H1 (cell line): ENCODE measurements at regions not wholly inside any gene's neighbourhood (a gene's known extent, or its start where the extent isn't known, plus 50 kb on each side); places are given as distances from the start of the nearest gene placed in this dataset.

Experiments
- CTCF ChIA-PET: fragments of 300-600 bp; sonication (Branson Sonifier 250); formaldehyde crosslinking; loops from one replicate; lab custom pipeline; 2021; ENCODE audit not compliant: partially characterized antibody; lab: Charles Lee
- POLR2A ChIA-PET: fragments of 300-600 bp; sonication (Branson Sonifier 250); formaldehyde crosslinking; loops from one replicate; lab custom pipeline; 2021; ENCODE audit warnings: inconsistent platforms; ENCODE audit not compliant: partially characterized antibody; lab: Charles Lee
- DNase-seq, 2 experiments: peaks; one replicate each; pipeline versions ENCODE4 v3.0.0 to v3.0.0-alpha.2; 2010 to 2022; ENCODE audit warnings: low spot score in 2 of 2, low read depth in 1 of 2, mixed read lengths in 1 of 2
- FAIRE-seq: peaks from 2 replicates; lab custom pipeline; 2011; peaks lifted over from hg19 to GRCh38; lab: Jason Lieb, UNC
- H2AFZ ChIP-seq: 2 replicates; pipeline ENCODE4 v1.8.1; 2012; ENCODE audit warnings: low read length, inconsistent platforms
- H2AK5ac ChIP-seq: 2 replicates; pipeline ENCODE4 v1.6.1; 2013; ENCODE audit warnings: low read depth, low read length
- H2BK120ac ChIP-seq: replicated peaks from 2 replicates; pipeline ENCODE3; 2013; ENCODE audit warnings: low read depth, low read length, inconsistent platforms
- H2BK12ac ChIP-seq: 2 replicates; pipeline ENCODE4 v1.6.1; 2013; ENCODE audit warnings: low read depth, low read length
- H2BK15ac ChIP-seq: 2 replicates; pipeline ENCODE4 v1.6.1; 2013; ENCODE audit warnings: low read length
- H2BK20ac ChIP-seq: 2 replicates; pipeline ENCODE4 v1.6.1; 2013; ENCODE audit warnings: low read length
- H2BK5ac ChIP-seq: 2 replicates; pipeline ENCODE4 v1.6.1; 2013; ENCODE audit warnings: low read depth, low read length
- H3K14ac ChIP-seq: 2 replicates; pipeline ENCODE4 v1.6.1; 2013; ENCODE audit warnings: inconsistent platforms; ENCODE audit not compliant: insufficient read length
- H3K18ac ChIP-seq: 2 replicates; pipeline ENCODE4 v1.6.1; 2013; ENCODE audit warnings: low read length; ENCODE audit errors: extremely low read depth
- H3K23ac ChIP-seq: 2 replicates; pipeline ENCODE4 v1.6.1; 2013; ENCODE audit warnings: inconsistent platforms; ENCODE audit not compliant: insufficient read length
- H3K23me2 ChIP-seq: 2 replicates; pipeline ENCODE4 v1.6.1; 2013; ENCODE audit warnings: low read depth, low read length
- H3K27ac ChIP-seq: 2 replicates; pipeline ENCODE4 v1.6.1; 2011; ENCODE audit warnings: low read depth, low read length, inconsistent platforms
- H3K27me3 ChIP-seq, 4 experiments: replicated peaks in 1 of 4; 1 replicate in 1 of 4; 2 replicates in 3 of 4; pipeline versions ENCODE4 v1.6.1 to v1.8.1; 2011 to 2013; ENCODE audit warnings: low read length in 3 of 4, mild to moderate bottlenecking in 3 of 4, inconsistent platforms in 2 of 4, mixed read lengths in 2 of 4, moderate library complexity in 1 of 4; ENCODE audit not compliant: control insufficient read depth in 3 of 4, insufficient read depth in 3 of 4; ENCODE audit errors: extremely low read depth in 1 of 4
- H3K36me3 ChIP-seq, 4 experiments: 2 replicates each; pipeline versions ENCODE4 v1.6.1 to v1.8.1; 2011 to 2013; ENCODE audit warnings: mild to moderate bottlenecking in 4 of 4, low read length in 3 of 4, moderate library complexity in 2 of 4, control low read depth in 1 of 4, inconsistent platforms in 1 of 4; ENCODE audit not compliant: insufficient read depth in 4 of 4, control insufficient read depth in 2 of 4
- H3K4ac ChIP-seq: replicated peaks from 2 replicates; pipeline ENCODE3; 2013; ENCODE audit warnings: low read length, low read depth, mixed read lengths, inconsistent platforms; ENCODE audit not compliant: insufficient read length
- H3K4me1 ChIP-seq, 4 experiments: replicated peaks in 1 of 4; 1 replicate in 1 of 4; 2 replicates in 3 of 4; pipeline versions ENCODE4 v1.6.1 to v1.8.1; 2011 to 2013; ENCODE audit warnings: low read length in 3 of 4, inconsistent platforms in 2 of 4, mixed read lengths in 1 of 4; ENCODE audit not compliant: insufficient read depth in 4 of 4, control insufficient read depth in 3 of 4
- H3K4me2 ChIP-seq, 2 experiments: 2 replicates each; pipeline versions ENCODE4 v1.6.1 to v1.8.1; 2011 to 2013; ENCODE audit warnings: low read depth in 2 of 2, low read length in 2 of 2, control low read depth in 1 of 2, inconsistent platforms in 1 of 2, mild to moderate bottlenecking in 1 of 2; ENCODE audit not compliant: insufficient read depth in 1 of 2
- H3K4me3 ChIP-seq, 4 experiments: fragments of 200-600, 300-600 bp in 1 of 4; sonication (generic), shearing (Covaris generic), sonication (Bioruptor Twin) in 1 of 4; 2 replicates each; pipeline versions ENCODE4 v1.5.1 to v1.8.1; 2011 to 2016; ENCODE audit warnings: low read length in 4 of 4, low read depth in 3 of 4, control low read depth in 2 of 4, inconsistent platforms in 2 of 4, mild to moderate bottlenecking in 2 of 4, mixed read lengths in 1 of 4, moderate library complexity in 1 of 4; ENCODE audit not compliant: insufficient read depth in 2 of 4; ENCODE audit errors: extremely low read depth in 1 of 4
- H3K56ac ChIP-seq: replicated peaks from 2 replicates; pipeline ENCODE3; 2013; ENCODE audit warnings: low read depth, mild to moderate bottlenecking, mixed read lengths, low read length, inconsistent platforms; ENCODE audit not compliant: insufficient read length
- H3K79me1 ChIP-seq: 2 replicates; pipeline ENCODE4 v1.6.1; 2013; ENCODE audit warnings: low read depth, low read length, control low read depth
- H3K79me2 ChIP-seq, 2 experiments: 2 replicates each; pipeline versions ENCODE4 v1.6.1 to v1.8.1; 2012 to 2013; ENCODE audit warnings: low read length in 2 of 2, mild to moderate bottlenecking in 2 of 2, inconsistent platforms in 1 of 2; ENCODE audit not compliant: insufficient read depth in 2 of 2, control insufficient read depth in 1 of 2
- H3K9ac ChIP-seq, 4 experiments: replicated peaks in 1 of 4; 1 replicate in 1 of 4; 2 replicates in 3 of 4; pipeline versions ENCODE4 v1.6.1 to v1.8.1; 2011 to 2013; ENCODE audit warnings: low read depth in 3 of 4, low read length in 3 of 4, control low read depth in 2 of 4, mild to moderate bottlenecking in 2 of 4, moderate library complexity in 2 of 4, inconsistent platforms in 1 of 4; ENCODE audit errors: extremely low read depth in 1 of 4
- H3K9me3 ChIP-seq, 2 experiments: 2 replicates each; pipeline versions ENCODE4 v1.6.1 to v1.8.1; 2012 to 2013; ENCODE audit warnings: mild to moderate bottlenecking in 2 of 2, moderate library complexity in 2 of 2, control low read depth in 1 of 2, inconsistent platforms in 1 of 2, low read depth in 1 of 2, low read length in 1 of 2, mixed read lengths in 1 of 2; ENCODE audit not compliant: insufficient read depth in 2 of 2
- H4K20me1 ChIP-seq, 2 experiments: replicated peaks in 1 of 2; 2 replicates each; pipeline versions ENCODE3 to v1.8.1; 2011 to 2013; ENCODE audit warnings: inconsistent platforms in 2 of 2, low read length in 2 of 2, mild to moderate bottlenecking in 1 of 2; ENCODE audit not compliant: insufficient read depth in 2 of 2, control insufficient read depth in 1 of 2
- H4K5ac ChIP-seq: 2 replicates; pipeline ENCODE4 v1.6.1; 2013; ENCODE audit warnings: low read length, low read depth, mixed read lengths, inconsistent platforms; ENCODE audit not compliant: insufficient read length
- H4K8ac ChIP-seq: 2 replicates; pipeline ENCODE4 v1.8.0; 2013; ENCODE audit warnings: mild to moderate bottlenecking, moderate library complexity, low read length, inconsistent platforms; ENCODE audit not compliant: insufficient read depth; ENCODE audit errors: extremely low read depth
- H4K91ac ChIP-seq: replicated peaks from 2 replicates; pipeline ENCODE3; 2013; ENCODE audit warnings: low read length, mixed read lengths, inconsistent platforms; ENCODE audit not compliant: insufficient read length
- ASH2L ChIP-seq: fragments of 200-600, 300-600 bp; sonication (generic); IDR thresholded peaks from one replicate; pipeline ENCODE4 v1.7.1; 2017; ENCODE audit warnings: low read length
- BACH1 ChIP-seq: IDR thresholded peaks from 2 replicates; pipeline ENCODE4 v1.6.1; 2012; ENCODE audit warnings: low read length, improper control_type of control experiment
- BRCA1 ChIP-seq: IDR thresholded peaks from 2 replicates; pipeline ENCODE4 v1.6.1; 2012; ENCODE audit warnings: low read depth, low read length, improper control_type of control experiment
- CBX5 ChIP-seq: fragments of 300-800, 300-1000 bp; sonication (generic); IDR thresholded peaks from 2 replicates; pipeline ENCODE4 v1.7.1; 2016; ENCODE audit warnings: antibody characterized with exemption, low read length, low read depth
- CTBP2 ChIP-seq: IDR thresholded peaks from 2 replicates; pipeline ENCODE4 v1.7.0; 2011; ENCODE audit warnings: borderline replicate concordance, mild to moderate bottlenecking, moderate library complexity, mixed read lengths, low read length; ENCODE audit not compliant: insufficient read depth, insufficient read length
- HDAC2 ChIP-seq, 2 experiments: fragments of 300-600 bp in 1 of 2; sonication (generic) in 1 of 2; IDR thresholded peaks; 2 replicates each; pipeline ENCODE4 v1.6.1; 2011 to 2012; ENCODE audit warnings: low read depth in 2 of 2, low read length in 2 of 2, mild to moderate bottlenecking in 2 of 2, moderate library complexity in 2 of 2, borderline replicate concordance in 1 of 2, inconsistent platforms in 1 of 2
- KDM5A ChIP-seq: fragments of 200-600 bp; IDR thresholded peaks from 2 replicates; pipeline ENCODE4 v1.7.1; 2012; ENCODE audit warnings: mild to moderate bottlenecking, low read length, inconsistent platforms, mixed read lengths
- PHF8 ChIP-seq: fragments of 200-600 bp; sonication (generic); conservative IDR thresholded peaks from 2 replicates; pipeline ENCODE4 v1.7.1; 2012; ENCODE audit warnings: low read depth, mild to moderate bottlenecking, inconsistent platforms, low read length, moderate library complexity
- POLR2AphosphoS5 ChIP-seq: IDR thresholded peaks from 2 replicates; pipeline ENCODE4 v1.6.1; 2011; ENCODE audit warnings: low read depth, low read length
- RAD21 ChIP-seq, 2 experiments: IDR thresholded peaks in 1 of 2; conservative IDR thresholded peaks in 1 of 2; 2 replicates each; pipeline ENCODE4 v1.6.1; 2011; ENCODE audit warnings: low read depth in 2 of 2, low read length in 2 of 2, improper control_type of control experiment in 1 of 2, inconsistent platforms in 1 of 2, mild to moderate bottlenecking in 1 of 2, moderate library complexity in 1 of 2
- RBBP5 ChIP-seq: IDR thresholded peaks from 2 replicates; pipeline ENCODE4 v1.7.1; 2012; ENCODE audit warnings: low read depth, mild to moderate bottlenecking, inconsistent platforms, low read length, moderate library complexity, borderline replicate concordance
- RNF2 ChIP-seq: fragments of 200-900, 300-1000 bp; sonication (generic); IDR thresholded peaks from 2 replicates; pipeline ENCODE4 v1.7.1; 2016; ENCODE audit warnings: borderline replicate concordance, low read depth, mild to moderate bottlenecking, antibody characterized with exemption, low read length; ENCODE audit not compliant: poor library complexity, severe bottlenecking; ENCODE audit errors: missing control alignments
- TBP ChIP-seq: IDR thresholded peaks from 2 replicates; pipeline ENCODE4 v1.6.1; 2011; ENCODE audit warnings: low read depth, low read length, improper control_type of control experiment

DNA sequence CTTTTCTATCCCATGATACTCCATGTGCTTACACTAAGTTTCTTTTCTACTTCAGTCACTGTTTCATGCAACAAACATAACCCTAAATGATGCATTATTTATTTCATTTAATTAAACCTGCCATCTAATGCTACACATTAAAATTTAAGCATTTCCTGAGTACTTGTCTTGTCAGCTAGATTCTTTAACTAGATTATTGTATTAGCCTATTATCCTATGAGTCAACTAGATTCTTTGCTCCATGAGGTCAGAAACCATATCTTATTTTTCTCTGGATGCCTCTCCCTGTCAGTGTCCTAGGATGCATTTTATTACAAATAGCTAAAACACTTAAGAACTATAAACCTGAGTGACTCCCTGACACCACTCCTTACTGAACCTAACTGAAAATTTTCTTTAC lies 652.4 kb downstream of the SLC4A3 start:
- no peak overlapping the region for H2BK15ac ChIP-seq
- H3K36me3 ChIP-seq = no peaks in the 10 kb centered on the region
- no peak overlapping the region for H3K14ac ChIP-seq
- H3K4me3 ChIP-seq = no peak overlapping the region
- H3K23me2 ChIP-seq = no peaks in the 10 kb centered on the region
- H2BK120ac ChIP-seq = no peak overlapping the region
- H4K91ac ChIP-seq = no peak overlapping the region
- H3K4ac ChIP-seq = no peak overlapping the region
- no peaks in the 10 kb centered on the region for H3K27me3 ChIP-seq
- no peaks in the 10 kb centered on the region for H3K9me3 ChIP-seq
- H2BK5ac ChIP-seq = no peak overlapping the region
- H2AFZ ChIP-seq = no peak overlapping the region
- H3K18ac ChIP-seq = no peak overlapping the region
- H3K79me1 ChIP-seq = no peaks in the 10 kb centered on the region
- no peak overlapping the region for H3K56ac ChIP-seq
- no peak overlapping the region for H4K8ac ChIP-seq
- H3K4me1 ChIP-seq = no peaks in the 10 kb centered on the region
- H3K23ac ChIP-seq = no peak overlapping the region
- H2BK20ac ChIP-seq = no peak overlapping the region
- H3K27ac ChIP-seq = no peak overlapping the region
- DNase-seq = no peak
- no peak overlapping the region for H3K9ac ChIP-seq
- H4K20me1 ChIP-seq = no peaks in the 10 kb centered on the region
- no peak overlapping the region for H2AK5ac ChIP-seq
- FAIRE-seq = no peak
- ChIA-PET CTCF (interaction anchor here (0.6 to 1.1 kb wide), 2 partner anchors 12 to 27 kb away, joined by 3 to 4 read pairs; no protein-coding TSS in a partner anchor), POLR2A (no interaction called here)
- no peak overlapping the region for H3K4me2 ChIP-seq
- no peak overlapping the region for H4K5ac ChIP-seq
- no peaks in the 10 kb centered on the region for H3K79me2 ChIP-seq
- H2BK12ac ChIP-seq = no peak overlapping the region
- no peak for TF ChIP-seq POLR2AphosphoS5
- no peak for TF ChIP-seq PHF8
- TF ChIP-seq HDAC2 (IDR thresholded peaks at IDR 0.05; ENCODE audit: borderline replicate concordance in 1 of 2, low read depth in 2 of 2, low read length in 2 of 2) = no peak
- TF ChIP-seq BRCA1 = no peak
- TF ChIP-seq CBX5 = no peak
- no peak for TF ChIP-seq ASH2L
- TF ChIP-seq TBP = no peak
- TF ChIP-seq RAD21 (IDR thresholded peaks at IDR 0.05 in 1 of 2, conservative IDR thresholded peaks at IDR 0.05 in 1 of 2; ENCODE audit: low read depth in 2 of 2, low read length in 2 of 2) = no peak
- TF ChIP-seq BACH1 = no peak
- no peak for TF ChIP-seq KDM5A
- no peak for TF ChIP-seq RBBP5
- no peak for TF ChIP-seq CTBP2
- no peak for TF ChIP-seq RNF2
